NCI-H2107 treated with DMSO at 0.1 percent for 48 hours (cell line): ENCODE measurements at regions not wholly inside any gene's neighbourhood (a gene's known extent, or its start where the extent isn't known, plus 50 kb on each side); places are given as distances from the start of the nearest gene placed in this dataset.
"Not testable (repeated sequence)": the region's sequence is repeated elsewhere in the genome, so short reads cannot be mapped to it uniquely, and the experiment has no call there.

Source experiments
- DNase-seq: peaks from one replicate; lab custom pipeline; 2025; ENCODE audit not compliant: unreplicated experiment; lab: John Stamatoyannopoulos, UW

DNA sequence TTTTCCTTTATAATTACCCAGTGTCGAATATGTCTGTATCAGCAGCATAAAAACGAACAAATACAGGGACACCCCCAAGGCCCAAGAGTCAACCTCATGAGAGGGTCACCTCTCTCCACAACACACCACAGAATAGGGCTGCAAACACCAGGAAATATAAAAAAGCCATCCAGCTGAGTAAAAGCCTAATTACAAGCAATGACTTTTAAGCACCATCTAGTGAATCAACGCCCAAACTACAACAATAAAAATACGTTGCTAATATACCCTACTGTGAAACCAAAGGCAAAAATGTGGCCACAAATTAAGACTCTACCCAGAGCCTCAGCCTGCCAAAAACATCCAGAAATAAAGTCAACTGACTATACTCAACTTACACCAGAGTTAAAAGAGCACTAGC is 817.9 kb upstream of the NEGR1 start:
- no peak for DNase-seq

DNA sequence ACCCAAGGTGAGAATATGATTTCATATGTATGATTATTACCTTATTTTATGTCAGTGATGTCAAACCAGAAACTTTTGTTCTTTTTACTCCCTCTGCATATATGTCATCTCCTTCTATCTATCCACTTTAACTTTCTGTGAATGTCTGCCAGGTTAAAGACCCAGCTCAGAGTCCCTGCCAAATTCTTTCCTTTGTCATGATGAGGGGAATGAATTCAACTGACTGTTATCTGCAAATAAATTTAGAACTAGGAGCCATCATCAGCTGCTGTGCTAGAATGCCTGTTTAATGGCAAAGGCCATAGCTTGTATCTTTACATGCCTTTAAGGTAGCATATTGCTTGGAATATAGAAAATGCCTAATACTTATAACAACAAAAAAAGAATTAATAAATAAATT is 815.6 kb upstream of the NEGR1 start:
- DNase-seq: no peak

DNA sequence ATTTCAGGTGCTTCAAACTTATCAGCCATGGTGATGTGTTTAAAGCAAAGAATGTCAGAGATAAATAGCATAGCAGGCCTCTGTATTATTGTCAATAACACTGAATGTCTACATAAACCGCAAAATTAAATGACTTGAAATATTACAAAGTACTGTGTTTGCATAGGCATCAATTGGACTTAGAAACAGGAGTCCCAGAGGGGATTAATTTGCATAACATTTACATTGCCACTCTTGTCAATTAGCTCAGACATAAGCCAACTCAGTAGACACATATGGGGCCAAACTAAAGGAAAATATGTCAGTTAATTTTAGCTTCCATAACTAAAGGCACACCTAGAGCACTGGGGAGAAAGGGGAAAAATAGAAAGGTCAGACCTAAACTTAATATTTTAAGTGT is 814.5 kb upstream of the NEGR1 start:
- no peak for DNase-seq

DNA sequence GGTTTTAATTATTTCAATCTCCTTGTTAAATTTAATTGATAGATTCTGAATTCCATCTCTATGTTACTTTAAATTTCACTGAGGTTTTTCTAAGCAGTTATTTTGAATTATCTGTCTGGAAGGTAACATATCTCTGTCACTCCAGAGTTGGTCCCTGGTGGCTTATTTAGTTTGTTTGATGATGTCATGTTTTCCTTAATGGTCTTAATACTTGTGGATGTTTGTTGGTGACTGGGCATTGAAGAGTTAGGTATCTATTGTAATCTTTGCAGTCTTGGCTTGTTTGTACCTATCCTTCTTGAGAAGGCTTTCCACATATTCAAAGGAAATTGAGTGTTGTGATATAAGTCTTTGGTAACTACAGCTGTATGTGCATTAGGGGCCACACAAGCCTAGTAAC is 810.0 kb upstream of the NEGR1 start:
- DNase-seq: no peak

DNA sequence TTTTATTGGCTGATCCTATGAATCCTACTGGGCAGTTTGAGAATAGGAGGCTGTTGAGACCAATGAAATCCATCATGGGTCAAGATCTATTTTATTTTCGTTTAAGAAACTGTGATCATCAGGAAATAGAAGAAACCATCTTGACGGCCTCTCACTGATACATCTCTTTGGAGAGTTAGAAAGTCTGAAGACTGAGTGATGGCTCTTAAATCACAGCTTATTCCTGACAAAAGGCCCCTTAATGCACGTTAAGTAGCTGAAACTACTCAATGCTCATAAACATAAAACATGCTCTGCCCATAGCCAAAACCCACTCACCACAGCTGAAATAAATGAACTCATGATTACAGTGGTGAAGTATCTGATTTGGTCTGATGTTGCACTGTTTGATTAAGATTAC is 784.5 kb upstream of the NEGR1 start:
- no peak for DNase-seq

DNA sequence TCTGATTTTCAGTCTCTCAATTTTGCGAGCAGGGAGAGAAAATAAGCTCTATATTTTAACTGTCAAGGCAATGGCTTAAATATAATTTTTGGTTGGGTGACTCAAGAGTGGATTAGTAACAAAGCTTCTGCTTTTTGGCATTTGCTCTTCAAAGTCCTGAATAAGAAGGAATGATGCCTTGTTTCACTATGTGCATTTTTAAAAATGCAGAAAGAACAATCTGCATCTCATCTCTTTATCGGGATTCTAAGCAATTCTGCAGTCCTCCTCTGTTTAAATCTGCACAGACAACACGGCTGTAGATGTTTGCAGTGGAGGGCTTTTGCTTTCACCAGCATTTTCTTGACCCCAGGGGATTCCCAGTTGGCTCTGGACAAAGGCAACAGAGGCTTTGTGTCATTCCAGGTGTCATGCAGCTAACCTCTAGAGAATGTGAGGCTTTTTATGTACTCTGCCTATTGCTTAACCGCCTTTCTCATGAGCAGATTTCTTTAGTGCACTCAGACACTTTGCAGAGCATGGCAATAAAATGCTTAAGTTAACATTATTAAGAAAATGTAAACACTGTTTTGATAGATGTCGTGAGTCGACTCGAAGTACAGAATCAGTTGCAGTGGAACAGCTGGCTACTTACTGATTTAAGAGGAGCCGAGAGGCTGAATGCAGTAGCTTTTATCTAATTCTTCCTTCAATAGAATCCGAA is 783.2 kb upstream of the NEGR1 start:
- DNase-seq: no peak

DNA sequence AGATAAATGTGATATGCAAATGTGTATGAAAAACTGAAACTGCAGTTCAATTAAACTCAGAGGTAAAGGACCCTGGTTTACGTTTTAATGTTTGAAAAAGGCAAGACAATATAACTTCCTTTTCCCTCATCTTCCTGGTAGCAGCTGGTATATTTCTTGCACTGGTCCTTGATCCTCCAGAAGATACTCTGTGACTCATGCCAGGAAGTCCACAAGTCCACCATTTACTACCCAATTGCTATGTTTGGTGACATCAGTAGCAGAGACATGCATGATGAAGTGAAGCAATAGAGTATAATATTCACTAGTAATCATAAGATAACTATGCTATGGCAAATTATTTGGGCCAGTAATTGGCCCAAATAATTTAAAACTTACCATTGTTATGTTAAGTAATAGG is 774.5 kb upstream of the NEGR1 start:
- no peak for DNase-seq

DNA sequence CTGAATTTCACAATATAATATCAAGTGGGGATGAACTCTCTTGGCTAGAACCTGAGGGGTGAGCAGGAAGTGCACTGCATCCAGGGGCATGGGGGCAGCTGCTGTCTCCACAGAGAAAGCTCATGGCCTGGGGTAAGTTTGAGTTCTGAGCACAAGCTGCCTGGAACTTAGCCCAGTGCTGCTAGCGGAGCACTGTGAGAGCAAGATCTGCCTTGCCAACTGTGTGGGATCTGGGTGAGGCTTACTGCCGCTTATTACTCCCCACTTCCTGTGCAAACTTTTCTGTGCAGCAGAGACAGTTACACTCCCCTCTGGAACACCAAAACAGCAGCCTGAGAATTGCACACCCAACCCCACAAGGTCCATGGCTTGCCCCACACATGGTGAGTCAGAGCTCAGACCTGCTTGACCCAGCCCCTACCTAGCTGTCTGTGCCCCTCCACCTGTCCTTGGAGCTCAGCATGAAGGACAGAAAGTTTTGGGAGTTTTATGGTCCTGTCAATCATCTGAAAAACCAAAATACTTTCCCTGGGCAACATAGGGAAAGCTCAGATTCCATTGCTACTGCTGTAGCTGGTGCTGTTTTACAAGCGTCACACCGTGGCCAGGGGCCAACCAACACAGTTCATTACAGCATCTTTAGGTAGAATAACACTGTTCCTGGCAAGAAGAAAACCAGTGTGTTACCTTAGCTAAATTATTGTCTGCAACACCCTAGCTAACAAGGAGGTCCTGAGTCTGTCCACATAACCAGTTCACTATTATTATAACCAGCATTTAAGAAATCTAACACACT is 762.1 kb upstream of the NEGR1 start:
- DNase-seq: no peak

DNA sequence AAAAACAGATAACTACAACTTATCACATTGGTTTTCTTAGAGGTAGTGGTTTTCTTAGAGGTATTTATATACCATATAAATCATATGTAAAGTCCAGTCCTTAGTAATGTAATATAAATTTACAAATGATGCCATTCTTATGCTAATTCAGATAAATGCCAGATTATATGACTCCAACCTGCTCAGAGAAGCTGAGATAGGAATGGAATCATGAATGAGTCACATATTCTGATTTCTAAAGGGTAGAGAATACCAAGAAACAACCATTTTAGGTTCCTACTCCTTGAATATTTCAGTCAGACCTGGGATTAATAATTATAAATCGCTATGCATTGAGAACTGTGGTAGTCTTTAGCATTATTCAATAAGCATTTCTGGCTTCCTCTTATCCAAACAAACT is 760.1 kb upstream of the NEGR1 start:
- no peak for DNase-seq

DNA sequence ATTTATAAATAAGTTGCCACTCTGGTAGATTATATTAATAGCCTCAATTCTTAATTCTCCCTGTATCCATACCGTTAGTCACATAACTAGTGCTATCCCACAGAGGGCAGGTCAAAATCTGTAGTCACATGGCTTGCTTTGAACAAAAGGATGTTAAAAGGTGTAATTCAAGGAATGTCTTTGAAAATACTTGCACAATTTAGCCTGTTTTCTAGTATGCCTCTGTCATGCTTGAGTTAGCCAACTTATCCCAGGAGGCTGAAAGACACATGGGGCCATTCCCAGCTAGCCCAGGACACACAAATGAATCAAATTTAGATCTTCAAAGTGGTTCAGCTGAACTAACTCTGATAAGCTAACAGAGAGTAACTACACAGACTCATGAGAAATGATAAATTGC is 758.5 kb upstream of the NEGR1 start:
- DNase-seq: no peak

DNA sequence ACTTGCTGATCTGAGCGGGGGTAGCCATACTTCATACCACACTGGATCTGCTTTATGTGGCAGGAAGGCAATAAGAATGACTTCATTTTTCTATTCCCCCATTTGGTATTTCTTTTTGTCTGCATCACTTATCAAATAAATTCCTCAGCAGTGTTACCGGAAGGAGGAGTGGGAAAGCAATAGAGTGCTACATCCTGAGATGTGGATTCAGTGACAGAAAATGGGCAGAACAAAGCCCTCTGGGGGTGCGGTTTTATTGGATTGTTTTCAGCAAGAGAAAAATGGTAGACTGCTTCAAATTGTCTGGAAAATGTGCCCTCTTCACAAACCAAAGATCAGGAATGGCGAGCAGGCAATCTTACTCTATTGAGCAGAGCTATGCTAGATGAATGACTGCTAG is 751.9 kb upstream of the NEGR1 start:
- DNase-seq: no peak

DNA sequence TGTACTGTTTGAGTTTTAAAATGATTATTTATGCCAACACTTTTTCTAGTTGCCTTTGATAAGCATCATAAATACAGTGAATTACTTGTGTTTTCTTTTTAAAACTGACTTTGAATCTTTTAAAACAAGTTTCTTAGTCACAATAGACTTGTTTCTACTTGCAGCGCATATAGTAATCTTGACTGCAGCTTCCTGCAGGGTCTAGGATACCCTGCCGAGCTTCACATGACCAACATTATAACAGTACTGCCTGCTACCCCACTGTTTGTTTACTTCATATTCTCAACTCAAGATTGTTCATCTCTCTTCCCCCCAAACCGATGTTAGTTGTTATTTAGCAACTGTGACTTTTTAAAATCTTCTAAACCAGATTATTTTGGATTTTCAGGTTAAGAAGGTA is 751.3 kb upstream of the NEGR1 start:
- DNase-seq: no peak

DNA sequence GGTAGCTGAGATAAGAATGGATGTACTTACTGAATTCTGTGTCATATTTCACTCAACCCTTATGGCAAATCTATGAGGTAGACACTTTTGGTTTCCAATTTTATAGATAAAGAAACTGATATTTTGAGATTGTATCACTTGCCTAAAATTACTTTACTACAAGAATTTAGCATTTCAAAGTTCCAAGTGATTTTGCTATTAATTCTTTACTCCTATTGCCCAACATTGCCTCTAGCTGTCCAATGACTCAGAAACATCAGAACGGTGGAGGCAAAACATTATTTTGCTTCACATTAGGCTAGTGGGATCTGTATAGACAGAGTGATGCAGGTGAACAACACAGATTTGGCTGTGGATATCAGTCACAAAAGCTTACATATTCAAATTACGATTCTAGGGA is 747.2 kb upstream of the NEGR1 start:
- DNase-seq: no peak

DNA sequence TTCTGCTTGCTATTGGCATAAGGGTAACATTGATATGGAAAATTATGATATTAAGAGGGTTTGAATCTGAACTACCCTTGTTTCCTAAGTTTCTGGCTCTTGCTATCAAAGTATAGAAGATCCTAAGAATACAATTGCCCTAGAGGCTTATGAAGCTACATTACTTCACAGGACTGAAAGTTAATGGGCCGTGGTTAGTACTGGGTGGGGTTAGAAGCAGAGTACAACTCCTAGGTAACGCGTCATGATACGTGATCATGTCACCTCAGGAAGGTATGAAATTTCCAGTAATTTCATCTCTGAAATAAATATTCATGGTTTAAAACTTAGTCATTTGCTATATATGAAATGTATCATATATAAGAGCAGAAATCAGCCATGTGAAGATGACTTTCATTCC is 743.8 kb upstream of the NEGR1 start:
- DNase-seq: no peak

DNA sequence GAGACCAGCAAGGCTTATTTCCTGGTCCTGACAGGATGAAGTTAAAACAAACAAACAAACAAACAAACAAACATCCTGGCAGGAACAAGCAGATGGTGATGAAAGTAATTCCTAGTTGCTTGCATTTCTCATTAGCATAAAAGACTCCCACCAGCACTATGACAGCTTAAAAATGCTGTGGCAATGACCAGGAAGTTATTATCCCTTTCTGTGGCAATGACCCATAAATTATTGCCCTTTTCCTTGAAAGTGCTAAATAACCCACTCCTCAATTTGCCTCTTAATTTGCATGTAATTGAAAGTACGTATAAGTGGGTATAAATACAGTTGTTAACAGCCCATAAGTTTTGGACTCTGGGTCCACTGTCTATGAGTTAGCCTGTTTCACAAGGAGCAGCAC is 727.6 kb upstream of the NEGR1 start:
- DNase-seq: no peak

DNA sequence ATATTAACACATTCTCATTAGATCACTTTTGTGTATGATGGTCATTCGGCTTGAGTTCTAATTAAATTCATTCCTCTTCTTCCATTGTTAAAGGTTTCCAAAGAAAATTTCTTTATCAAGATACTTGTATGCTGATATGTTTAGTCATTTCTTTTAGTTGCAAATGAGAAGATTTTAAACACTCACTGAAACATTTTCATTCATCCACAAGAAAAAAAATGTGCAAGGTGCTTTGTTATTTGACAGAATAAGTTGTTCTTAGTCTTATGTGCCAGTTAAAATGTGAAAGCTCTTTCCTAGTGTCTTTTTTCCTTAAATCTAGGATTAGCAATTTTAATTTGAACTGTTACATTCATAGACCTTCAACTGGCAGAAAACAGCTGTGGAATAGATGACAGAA is 727.0 kb upstream of the NEGR1 start:
- no peak for DNase-seq

DNA sequence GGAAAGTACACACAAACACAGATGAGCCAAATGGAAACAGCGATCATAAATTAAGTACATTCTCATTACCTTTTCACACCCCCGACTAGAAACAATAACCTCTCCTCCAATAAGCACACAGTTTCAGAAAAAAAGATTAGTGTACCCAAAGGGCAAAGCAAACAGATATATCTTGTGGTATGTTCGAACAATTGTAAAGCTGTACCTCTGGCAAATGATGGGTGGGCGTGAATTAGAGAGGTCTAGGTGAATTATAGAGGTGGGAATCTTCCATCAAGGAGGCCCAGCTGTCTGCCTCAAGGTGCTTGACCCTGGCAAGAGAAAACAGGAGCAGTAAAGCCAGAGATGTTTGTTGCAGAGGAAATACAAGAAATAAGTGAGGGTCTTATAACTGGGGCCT is 715.3 kb upstream of the NEGR1 start:
- DNase-seq: no peak

DNA sequence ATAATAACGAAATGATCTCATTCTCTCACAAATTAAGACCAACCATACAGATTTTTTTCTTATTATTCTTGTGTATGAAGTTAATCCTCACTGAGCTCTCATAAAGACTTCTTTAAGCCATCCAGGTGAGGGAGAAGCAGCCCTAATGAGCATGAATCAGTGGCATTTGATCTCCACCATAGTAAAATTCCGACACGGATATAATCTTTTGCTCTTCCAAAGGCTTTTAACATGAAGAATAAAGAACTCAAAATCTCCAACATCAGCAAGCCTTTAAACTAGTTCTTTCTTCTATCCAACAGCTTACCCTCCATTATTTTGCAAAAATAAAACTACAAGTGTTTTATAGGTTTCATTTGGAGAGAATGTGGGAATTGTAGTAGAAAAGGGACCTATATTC is 714.7 kb upstream of the NEGR1 start:
- no peak for DNase-seq

DNA sequence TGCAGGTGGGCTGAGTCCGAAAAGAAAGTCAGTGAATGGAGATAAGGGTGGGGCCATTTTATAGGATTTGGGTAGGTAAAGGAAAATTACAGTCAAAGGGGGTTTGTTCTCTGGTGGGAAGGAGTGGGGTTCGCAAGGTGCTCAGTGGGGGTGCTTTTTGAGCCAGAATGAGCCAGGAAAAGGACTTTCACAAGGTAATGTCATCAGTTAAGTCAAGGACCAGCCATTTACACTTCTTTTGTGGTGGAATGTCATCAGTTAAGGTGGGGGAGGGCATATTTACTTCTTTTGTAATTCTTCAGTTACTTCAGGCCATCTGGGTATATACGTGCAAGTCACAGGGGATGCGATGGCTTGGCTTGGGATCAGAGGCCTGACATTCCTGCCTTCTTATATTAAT is 705.5 kb upstream of the NEGR1 start:
- DNase-seq: not testable (repeated sequence)

DNA sequence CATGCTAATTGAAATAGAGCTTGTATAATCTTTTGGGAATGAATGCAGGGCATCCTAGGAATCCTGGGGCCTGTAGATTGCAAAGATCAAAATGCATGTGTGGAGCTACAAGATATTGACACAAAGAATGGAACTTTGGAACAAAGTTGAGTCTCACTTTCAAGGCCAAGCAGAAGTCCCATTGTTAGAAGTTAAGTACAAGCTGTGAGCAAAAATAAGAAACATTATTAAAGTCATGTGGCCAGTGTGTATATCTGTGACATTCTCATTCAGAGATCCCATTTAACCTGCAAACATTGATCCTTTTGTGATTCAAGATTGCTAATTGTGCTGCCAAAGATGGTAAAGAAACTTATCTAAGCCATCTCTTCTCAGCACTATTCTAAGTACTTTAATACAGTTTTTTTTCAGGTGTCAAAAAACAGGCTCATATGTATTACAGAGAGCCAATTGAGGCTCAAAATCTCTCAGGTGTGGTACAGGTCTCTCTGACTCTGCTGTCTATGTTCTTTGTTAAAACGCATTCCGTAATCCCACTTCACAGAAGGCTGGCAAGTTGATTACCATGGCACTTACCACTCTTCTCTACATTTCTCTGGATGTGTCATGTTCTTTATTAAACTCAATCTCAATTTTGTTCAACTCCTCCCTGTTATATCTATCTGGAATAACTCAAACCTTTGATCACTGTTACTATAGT is 704.4 kb upstream of the NEGR1 start:
- no peak for DNase-seq

DNA sequence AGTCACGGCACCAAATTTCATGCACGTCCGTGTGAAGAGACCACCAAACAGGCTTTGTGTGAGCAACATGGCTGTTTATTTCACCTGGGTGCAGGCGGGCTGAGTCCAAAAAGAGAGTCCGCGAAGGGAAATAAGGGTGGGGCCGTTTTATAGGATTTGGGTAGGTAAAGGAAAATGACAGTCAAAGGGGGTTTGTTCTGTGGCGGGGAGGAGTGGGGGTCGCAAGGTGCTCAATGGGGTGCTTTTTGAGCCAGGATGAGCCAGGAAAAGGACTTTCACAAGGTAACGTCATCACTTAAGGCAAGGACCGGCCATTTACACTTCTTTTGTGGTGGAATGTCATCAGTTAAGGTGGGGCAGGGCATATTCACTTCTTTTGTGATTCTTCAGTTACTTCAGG is 702.7 kb upstream of the NEGR1 start:
- DNase-seq: not testable (repeated sequence)

DNA sequence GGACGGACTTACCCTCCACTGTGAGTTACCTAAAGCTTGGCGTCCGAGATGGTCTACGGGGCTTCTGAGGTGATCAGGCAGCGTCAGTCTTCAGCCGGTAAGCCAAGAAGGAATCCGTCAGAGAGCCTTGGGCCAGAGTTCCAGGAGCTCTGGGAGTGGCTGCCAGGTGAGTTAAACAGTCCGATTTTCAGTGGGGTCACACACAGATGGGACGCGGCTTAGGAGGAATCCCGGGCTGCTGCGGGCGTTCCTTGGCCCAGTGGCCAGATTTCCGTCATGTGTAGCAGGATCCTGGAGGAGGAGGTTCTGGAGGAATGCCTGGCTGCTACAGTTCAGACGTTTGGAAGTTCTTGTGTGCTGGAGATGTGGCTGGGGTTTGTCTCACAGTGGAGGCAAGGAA is 700.7 kb upstream of the NEGR1 start:
- not testable (repeated sequence) for DNase-seq
